GM12874 (cell line): ENCODE measurements at regions not wholly inside any gene's neighbourhood (a gene's known extent, or its start where the extent isn't known, plus 50 kb on each side); places are given as distances from the start of the nearest gene placed in this dataset.

Source experiments
- CTCF ChIP-seq: IDR thresholded peaks from 2 replicates; pipeline ENCODE4 v1.5.1; 2011; ENCODE audit warnings: low read depth, mild to moderate bottlenecking, control low read depth, low read length, moderate library complexity; ENCODE audit not compliant: insufficient read depth

GRCh38 chr1:219476716-219477115 is 136.2 kb downstream of the ZC3H11B start:
- no peak for TF ChIP-seq CTCF

- no peak for TF ChIP-seq CTCF
Measured at GRCh38 chr1:219476116-219476515, 136.8 kb downstream of the ZC3H11B start.

- no peak for TF ChIP-seq CTCF
Measured at GRCh38 chr1:219472596-219472995, 140.3 kb downstream of the ZC3H11B start.

- TF ChIP-seq CTCF, result no peak
Measured at GRCh38 chr1:219467524-219467923, 145.4 kb downstream of the ZC3H11B start.

GRCh38 chr1:219466766-219467165 is 146.1 kb downstream of the ZC3H11B start:
- no peak for TF ChIP-seq CTCF

GRCh38 chr1:219465212-219466093 is 147.5 kb downstream of the ZC3H11B start:
- no peak for TF ChIP-seq CTCF

- no peak for TF ChIP-seq CTCF
Measured at GRCh38 chr1:219463636-219464035, 149.3 kb downstream of the ZC3H11B start.
